ENCODE measurements at regions not wholly inside any gene's neighbourhood (a gene's known extent, or its start where the extent isn't known, plus 50 kb on each side); places are given as distances from the start of the nearest gene placed in this dataset.

DNA sequence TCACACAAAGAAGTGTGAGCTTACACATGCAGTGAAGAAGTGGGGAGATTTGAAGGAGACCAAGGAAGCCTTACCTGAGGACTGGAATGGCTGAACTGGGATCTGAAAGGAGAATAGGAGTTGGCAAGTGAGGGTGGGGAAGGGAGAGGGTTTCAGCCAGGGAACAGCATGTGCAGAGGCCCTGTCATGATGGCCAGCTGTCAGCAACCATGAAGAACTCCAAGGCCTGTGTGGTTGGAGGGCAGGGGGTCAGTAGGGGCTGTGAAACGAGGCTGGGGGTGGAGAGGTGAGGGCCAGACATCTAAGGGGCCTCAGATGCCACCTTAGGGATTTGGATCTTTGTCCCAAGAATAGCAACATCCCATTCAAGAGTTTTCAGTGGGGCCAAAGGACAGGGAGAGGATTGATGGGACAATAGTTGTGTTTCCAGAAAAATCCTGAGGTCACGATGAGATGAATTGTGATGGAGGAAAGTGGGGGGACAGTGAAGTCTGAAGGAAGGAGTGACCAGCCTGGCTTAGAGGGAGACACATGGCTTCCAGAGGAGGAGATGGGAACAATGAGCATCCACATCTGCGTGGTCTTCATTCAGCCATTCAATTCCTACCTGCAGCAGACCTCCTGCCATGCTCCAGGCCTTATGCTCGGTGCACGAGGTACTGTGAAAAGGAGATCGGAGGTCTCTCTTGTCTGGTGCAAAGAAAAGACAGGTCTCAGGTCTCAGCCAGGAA, 187.6 kb downstream of the MATN1 start:
- H3K9me3 ChIP-seq: peaks cover 0 to 17% (median 0%) of the 10 kb centered on the region in 4 donors
- no peaks in the 10 kb centered on the region for H3K27me3 ChIP-seq
- no peak overlapping the region for H3K27ac ChIP-seq
- WGBS, 2 donors: 47 to 65% methylated on average over 6 of the region's 6 CpGs
- H3K4me3 ChIP-seq: no peak overlapping the region
- TF ChIP-seq, protein P1, sequence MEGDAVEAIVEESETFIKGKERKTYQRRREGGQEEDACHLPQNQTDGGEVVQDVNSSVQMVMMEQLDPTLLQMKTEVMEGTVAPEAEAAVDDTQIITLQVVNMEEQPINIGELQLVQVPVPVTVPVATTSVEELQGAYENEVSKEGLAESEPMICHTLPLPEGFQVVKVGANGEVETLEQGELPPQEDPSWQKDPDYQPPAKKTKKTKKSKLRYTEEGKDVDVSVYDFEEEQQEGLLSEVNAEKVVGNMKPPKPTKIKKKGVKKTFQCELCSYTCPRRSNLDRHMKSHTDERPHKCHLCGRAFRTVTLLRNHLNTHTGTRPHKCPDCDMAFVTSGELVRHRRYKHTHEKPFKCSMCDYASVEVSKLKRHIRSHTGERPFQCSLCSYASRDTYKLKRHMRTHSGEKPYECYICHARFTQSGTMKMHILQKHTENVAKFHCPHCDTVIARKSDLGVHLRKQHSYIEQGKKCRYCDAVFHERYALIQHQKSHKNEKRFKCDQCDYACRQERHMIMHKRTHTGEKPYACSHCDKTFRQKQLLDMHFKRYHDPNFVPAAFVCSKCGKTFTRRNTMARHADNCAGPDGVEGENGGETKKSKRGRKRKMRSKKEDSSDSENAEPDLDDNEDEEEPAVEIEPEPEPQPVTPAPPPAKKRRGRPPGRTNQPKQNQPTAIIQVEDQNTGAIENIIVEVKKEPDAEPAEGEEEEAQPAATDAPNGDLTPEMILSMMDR (IDR thresholded peaks at IDR 0.05): no peak
- TF ChIP-seq EP300 (IDR thresholded peaks at IDR 0.05) (no peak), POLR2A (IDR thresholded peaks at IDR 0.05) (no peak)
- no peaks in the 10 kb centered on the region for H3K4me1 ChIP-seq
- H3K36me3 ChIP-seq: no peaks in the 10 kb centered on the region
- no peak for DNase-seq (ENCODE audit: low spot score in 2 of 2)

DNA sequence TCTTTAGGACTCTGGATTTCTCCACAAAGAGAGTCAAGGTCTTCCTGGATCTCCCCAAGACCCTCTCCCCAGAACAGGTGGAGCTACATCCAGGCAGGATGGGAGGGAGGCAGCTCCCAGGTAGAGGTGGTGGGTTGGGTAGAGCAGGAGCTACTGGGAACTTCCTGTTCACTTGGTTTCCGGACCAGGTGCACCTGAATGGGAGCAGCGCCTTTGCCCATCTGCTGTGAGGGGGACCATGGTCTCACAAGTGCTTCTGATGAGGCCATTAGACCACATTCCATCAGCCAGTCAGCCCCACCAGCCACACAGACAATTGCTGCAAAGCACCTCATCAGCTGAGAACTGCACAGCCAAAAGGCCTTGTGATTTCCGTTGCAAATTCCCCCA, 188.8 kb downstream of the MATN1 start:
- WGBS, 2 donors: 72% methylated on average over 2 of the region's 3 CpGs; no CpG with 5 or more reads in 1 of the 2 donors
- Histone ChIP-seq H3K4me3 (no peak overlapping the region), H3K4me1 (no peaks in the 10 kb centered on the region), H3K36me3 (no peaks in the 10 kb centered on the region), H3K9me3 (peaks cover 0 to 17% (median 0%) of the 10 kb centered on the region in 4 donors), H3K27ac (no peak overlapping the region), H3K27me3 (no peaks in the 10 kb centered on the region)
- TF ChIP-seq, protein P1 (IDR thresholded peaks at IDR 0.05): no peak
- TF ChIP-seq EP300 (IDR thresholded peaks at IDR 0.05) (no peak), POLR2A (IDR thresholded peaks at IDR 0.05) (no peak)
- DNase-seq (ENCODE audit: low spot score in 2 of 2): no peak

DNA sequence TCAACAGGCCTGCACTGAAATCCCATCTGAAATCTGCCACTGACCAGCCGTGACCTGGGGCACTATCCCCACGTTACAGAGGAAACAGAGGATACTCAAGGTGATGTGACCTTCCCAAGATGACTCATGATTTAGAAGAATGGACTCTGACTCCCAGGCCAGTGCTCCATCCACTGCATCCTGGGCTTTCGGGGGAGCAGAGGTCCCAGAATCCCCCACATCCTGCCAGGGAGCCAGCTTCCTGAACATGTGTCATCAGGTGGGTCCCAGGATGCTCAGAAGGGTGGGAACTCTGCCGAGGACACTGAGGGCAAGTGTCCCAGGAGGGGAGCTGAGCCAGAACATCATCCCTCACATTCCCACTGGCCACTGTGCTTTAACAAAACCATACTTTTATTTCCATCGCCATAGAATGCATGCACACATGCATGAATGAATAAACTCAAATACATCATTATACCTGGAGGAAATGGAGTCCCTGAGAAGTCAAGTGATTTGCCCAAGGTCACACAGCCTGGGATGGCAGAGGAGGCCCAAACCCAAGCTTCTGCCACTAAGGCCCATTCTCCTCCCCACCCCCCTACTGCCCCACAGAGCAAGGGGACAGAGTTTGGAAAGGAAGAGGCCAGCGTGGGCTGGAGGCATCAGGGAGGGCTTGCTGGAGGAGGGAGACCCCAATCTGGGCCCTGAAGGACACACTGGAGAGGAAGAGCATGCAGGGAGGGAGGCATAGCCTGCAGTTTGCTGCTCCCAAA, 189.4 kb downstream of the MATN1 start:
- H3K27ac ChIP-seq: no peak overlapping the region
- peaks cover 0 to 17% (median 0%) of the 10 kb centered on the region in 4 donors for H3K9me3 ChIP-seq
- no peak for DNase-seq (ENCODE audit: low spot score in 2 of 2)
- H3K4me3 ChIP-seq: no peak overlapping the region
- TF ChIP-seq, protein P1 (IDR thresholded peaks at IDR 0.05): no peak
- TF ChIP-seq EP300 (IDR thresholded peaks at IDR 0.05) (no peak), POLR2A (IDR thresholded peaks at IDR 0.05) (no peak)
- 60 to 65% methylated on average over 5 to 6 of the region's 6 CpGs for WGBS, 2 donors
- H3K4me1 ChIP-seq: no peaks in the 10 kb centered on the region
- H3K27me3 ChIP-seq: no peaks in the 10 kb centered on the region
- H3K36me3 ChIP-seq: no peaks in the 10 kb centered on the region

DNA sequence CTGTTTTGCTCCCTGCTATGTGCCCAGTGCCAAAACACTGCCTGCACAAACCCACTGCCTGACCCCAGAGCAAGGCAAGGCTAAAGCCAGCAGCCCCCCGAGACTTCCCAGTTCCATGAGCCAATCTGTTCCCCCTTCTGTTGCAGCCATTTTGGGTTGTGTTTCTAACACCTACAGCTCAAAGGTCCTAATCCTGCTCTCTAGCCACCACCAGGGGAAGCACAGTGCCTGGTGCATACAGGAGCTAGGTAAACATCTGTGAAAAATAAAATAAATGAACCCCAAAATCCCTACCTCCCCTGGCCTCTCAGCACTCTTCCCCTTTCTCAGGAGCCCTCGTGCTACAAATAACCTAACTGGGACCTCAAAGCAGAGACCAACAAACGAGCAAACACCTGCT, 190.2 kb downstream of the MATN1 start:
- H3K27me3 ChIP-seq: no peaks in the 10 kb centered on the region
- DNase-seq (ENCODE audit: low spot score in 2 of 2): no peak
- WGBS, 2 donors: 60 to 67% methylated on average over 3 of the region's 3 CpGs
- no peaks in the 10 kb centered on the region for H3K4me1 ChIP-seq
- H3K9me3 ChIP-seq: peaks cover 0 to 17% (median 0%) of the 10 kb centered on the region in 4 donors
- no peaks in the 10 kb centered on the region for H3K36me3 ChIP-seq
- H3K4me3 ChIP-seq: no peak overlapping the region
- no peak overlapping the region for H3K27ac ChIP-seq
- TF ChIP-seq, protein P1 (IDR thresholded peaks at IDR 0.05): no peak
- TF ChIP-seq EP300 (IDR thresholded peaks at IDR 0.05): no peak

DNA sequence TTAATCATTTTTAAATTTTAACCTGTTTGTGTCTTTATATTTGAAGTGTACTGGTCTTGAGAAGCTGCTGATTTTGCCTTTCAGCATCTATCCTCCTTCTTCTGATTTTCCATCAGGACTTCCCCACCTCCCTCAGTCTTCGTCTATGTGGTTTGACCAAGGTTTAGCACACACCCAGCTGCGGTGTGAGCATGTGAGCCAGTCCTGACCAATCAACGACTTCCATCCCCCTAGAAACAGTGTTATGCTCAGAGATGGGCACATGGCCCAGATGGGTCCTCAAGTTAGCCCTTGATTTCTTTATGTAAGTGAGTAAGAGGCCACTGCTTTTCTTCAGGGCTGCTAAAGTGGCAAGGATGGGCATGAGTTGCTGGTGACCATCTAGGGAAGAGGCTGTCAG, 190.8 kb downstream of the MATN1 start:
- no peak overlapping the region for H3K27ac ChIP-seq
- no peaks in the 10 kb centered on the region for H3K4me1 ChIP-seq
- no peaks in the 10 kb centered on the region for H3K27me3 ChIP-seq
- peaks cover 0 to 17% (median 0%) of the 10 kb centered on the region in 4 donors for H3K9me3 ChIP-seq
- TF ChIP-seq, protein P1 (IDR thresholded peaks at IDR 0.05): no peak
- TF ChIP-seq EP300 (IDR thresholded peaks at IDR 0.05) (no peak), POLR2A (IDR thresholded peaks at IDR 0.05) (no peak)
- WGBS, 2 donors: 85 to 89% methylated on average over 3 of the region's 3 CpGs
- no peaks in the 10 kb centered on the region for H3K36me3 ChIP-seq
- no peak for DNase-seq (ENCODE audit: low spot score in 2 of 2)
- no peak overlapping the region for H3K4me3 ChIP-seq
